ENCODE measurements at regions not wholly inside any gene's neighbourhood (a gene's known extent, or its start where the extent isn't known, plus 50 kb on each side); places are given as distances from the start of the nearest gene placed in this dataset.

DNA sequence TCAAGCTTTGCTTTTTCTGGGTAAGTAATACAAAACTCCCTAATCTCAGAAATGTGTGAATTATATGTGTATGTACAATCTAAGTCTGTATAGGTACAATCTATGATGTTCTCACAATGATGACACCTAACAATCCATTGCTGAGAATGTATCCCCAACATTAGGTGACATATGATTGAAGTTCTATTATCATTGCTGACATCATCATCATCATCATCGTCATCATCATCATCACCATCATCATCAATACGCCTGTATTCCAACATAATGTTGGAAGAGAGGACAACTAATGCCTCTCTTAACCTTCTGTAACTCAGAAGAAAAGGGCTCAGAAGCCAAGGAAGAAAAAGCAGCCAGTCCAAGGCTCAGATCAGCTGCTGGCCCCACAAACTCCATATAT is 84.2 kb upstream of the FBXO11 start:
- Mint-ChIP-seq H3K4me3 (no peak overlapping the region), H3K4me1 (no peaks in the 10 kb centered on the region), H3K9me3 (no peaks in the 10 kb centered on the region), H3K36me3 (ENCODE audit: low read depth) (no peaks in the 10 kb centered on the region), H3K27me3 (ENCODE audit: insufficient read depth, low read depth, poor library complexity) (no peaks in the 10 kb centered on the region), H3K27ac (no peak overlapping the region)
- no peaks in the 10 kb centered on the region for H3F3A ChIP-seq (replicated peaks; ENCODE audit: low read depth)
- DNase-seq (ENCODE audit: low spot score): no peak
- H3K4me1 ChIP-seq (ENCODE audit: insufficient read depth): no peaks in the 10 kb centered on the region
- no peak overlapping the region for H3K27ac ChIP-seq (ENCODE audit: low read depth)
- H3K36me3 ChIP-seq (ENCODE audit: insufficient read depth): no peaks in the 10 kb centered on the region
- no peak overlapping the region for H3K4me2 ChIP-seq
- no peaks in the 10 kb centered on the region for H4K20me1 ChIP-seq (replicated peaks; ENCODE audit: insufficient read depth)
- ATAC-seq: no peak
- H3K27me3 ChIP-seq (ENCODE audit: insufficient read depth): no peaks in the 10 kb centered on the region
- TF ChIP-seq, protein P1, sequence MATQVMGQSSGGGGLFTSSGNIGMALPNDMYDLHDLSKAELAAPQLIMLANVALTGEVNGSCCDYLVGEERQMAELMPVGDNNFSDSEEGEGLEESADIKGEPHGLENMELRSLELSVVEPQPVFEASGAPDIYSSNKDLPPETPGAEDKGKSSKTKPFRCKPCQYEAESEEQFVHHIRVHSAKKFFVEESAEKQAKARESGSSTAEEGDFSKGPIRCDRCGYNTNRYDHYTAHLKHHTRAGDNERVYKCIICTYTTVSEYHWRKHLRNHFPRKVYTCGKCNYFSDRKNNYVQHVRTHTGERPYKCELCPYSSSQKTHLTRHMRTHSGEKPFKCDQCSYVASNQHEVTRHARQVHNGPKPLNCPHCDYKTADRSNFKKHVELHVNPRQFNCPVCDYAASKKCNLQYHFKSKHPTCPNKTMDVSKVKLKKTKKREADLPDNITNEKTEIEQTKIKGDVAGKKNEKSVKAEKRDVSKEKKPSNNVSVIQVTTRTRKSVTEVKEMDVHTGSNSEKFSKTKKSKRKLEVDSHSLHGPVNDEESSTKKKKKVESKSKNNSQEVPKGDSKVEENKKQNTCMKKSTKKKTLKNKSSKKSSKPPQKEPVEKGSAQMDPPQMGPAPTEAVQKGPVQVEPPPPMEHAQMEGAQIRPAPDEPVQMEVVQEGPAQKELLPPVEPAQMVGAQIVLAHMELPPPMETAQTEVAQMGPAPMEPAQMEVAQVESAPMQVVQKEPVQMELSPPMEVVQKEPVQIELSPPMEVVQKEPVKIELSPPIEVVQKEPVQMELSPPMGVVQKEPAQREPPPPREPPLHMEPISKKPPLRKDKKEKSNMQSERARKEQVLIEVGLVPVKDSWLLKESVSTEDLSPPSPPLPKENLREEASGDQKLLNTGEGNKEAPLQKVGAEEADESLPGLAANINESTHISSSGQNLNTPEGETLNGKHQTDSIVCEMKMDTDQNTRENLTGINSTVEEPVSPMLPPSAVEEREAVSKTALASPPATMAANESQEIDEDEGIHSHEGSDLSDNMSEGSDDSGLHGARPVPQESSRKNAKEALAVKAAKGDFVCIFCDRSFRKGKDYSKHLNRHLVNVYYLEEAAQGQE (IDR thresholded peaks at IDR 0.05; ENCODE audit: unreplicated experiment): no peak
- no peak for TF ChIP-seq POLR2AphosphoS5 (IDR thresholded peaks at IDR 0.05; ENCODE audit: low read depth)
- TF ChIP-seq, protein P2, sequence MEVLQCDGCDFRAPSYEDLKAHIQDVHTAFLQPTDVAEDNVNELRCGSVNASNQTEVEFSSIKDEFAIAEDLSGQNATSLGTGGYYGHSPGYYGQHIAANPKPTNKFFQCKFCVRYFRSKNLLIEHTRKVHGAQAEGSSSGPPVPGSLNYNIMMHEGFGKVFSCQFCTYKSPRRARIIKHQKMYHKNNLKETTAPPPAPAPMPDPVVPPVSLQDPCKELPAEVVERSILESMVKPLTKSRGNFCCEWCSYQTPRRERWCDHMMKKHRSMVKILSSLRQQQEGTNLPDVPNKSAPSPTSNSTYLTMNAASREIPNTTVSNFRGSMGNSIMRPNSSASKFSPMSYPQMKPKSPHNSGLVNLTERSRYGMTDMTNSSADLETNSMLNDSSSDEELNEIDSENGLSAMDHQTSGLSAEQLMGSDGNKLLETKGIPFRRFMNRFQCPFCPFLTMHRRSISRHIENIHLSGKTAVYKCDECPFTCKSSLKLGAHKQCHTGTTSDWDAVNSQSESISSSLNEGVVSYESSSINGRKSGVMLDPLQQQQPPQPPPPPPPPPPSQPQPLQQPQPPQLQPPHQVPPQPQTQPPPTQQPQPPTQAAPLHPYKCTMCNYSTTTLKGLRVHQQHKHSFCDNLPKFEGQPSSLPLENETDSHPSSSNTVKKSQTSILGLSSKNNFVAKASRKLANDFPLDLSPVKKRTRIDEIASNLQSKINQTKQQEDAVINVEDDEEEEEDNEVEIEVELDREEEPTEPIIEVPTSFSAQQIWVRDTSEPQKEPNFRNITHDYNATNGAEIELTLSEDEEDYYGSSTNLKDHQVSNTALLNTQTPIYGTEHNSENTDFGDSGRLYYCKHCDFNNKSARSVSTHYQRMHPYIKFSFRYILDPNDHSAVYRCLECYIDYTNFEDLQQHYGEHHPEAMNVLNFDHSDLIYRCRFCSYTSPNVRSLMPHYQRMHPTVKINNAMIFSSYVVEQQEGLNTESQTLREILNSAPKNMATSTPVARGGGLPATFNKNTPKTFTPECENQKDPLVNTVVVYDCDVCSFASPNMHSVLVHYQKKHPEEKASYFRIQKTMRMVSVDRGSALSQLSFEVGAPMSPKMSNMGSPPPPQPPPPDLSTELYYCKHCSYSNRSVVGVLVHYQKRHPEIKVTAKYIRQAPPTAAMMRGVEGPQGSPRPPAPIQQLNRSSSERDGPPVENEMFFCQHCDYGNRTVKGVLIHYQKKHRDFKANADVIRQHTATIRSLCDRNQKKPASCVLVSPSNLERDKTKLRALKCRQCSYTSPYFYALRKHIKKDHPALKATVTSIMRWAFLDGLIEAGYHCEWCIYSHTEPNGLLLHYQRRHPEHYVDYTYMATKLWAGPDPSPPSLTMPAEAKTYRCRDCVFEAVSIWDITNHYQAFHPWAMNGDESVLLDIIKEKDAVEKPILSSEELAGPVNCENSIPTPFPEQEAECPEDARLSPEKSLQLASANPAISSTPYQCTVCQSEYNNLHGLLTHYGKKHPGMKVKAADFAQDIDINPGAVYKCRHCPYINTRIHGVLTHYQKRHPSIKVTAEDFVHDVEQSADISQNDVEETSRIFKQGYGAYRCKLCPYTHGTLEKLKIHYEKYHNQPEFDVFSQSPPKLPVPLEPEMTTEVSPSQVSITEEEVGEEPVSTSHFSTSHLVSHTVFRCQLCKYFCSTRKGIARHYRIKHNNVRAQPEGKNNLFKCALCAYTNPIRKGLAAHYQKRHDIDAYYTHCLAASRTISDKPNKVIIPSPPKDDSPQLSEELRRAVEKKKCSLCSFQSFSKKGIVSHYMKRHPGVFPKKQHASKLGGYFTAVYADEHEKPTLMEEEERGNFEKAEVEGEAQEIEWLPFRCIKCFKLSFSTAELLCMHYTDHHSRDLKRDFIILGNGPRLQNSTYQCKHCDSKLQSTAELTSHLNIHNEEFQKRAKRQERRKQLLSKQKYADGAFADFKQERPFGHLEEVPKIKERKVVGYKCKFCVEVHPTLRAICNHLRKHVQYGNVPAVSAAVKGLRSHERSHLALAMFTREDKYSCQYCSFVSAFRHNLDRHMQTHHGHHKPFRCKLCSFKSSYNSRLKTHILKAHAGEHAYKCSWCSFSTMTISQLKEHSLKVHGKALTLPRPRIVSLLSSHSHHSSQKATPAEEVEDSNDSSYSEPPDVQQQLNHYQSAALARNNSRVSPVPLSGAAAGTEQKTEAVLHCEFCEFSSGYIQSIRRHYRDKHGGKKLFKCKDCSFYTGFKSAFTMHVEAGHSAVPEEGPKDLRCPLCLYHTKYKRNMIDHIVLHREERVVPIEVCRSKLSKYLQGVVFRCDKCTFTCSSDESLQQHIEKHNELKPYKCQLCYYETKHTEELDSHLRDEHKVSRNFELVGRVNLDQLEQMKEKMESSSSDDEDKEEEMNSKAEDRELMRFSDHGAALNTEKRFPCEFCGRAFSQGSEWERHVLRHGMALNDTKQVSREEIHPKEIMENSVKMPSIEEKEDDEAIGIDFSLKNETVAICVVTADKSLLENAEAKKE (CRISPR knock-in tag; IDR thresholded peaks at IDR 0.05): no peak
- TF ChIP-seq EZH2 (IDR thresholded peaks at IDR 0.05; ENCODE audit: low read depth, unreplicated experiment): no peak
- TF ChIP-seq, protein P3, sequence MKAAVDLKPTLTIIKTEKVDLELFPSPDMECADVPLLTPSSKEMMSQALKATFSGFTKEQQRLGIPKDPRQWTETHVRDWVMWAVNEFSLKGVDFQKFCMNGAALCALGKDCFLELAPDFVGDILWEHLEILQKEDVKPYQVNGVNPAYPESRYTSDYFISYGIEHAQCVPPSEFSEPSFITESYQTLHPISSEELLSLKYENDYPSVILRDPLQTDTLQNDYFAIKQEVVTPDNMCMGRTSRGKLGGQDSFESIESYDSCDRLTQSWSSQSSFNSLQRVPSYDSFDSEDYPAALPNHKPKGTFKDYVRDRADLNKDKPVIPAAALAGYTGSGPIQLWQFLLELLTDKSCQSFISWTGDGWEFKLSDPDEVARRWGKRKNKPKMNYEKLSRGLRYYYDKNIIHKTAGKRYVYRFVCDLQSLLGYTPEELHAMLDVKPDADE (IDR thresholded peaks at IDR 0.05): no peak
- TF ChIP-seq CREB1 (CRISPR knock-in tag; IDR thresholded peaks at IDR 0.05; ENCODE audit: low read depth): no peak
- no peak for TF ChIP-seq NANOG (IDR thresholded peaks at IDR 0.05; ENCODE audit: borderline replicate concordance)
- no peak for TF ChIP-seq ZNF331 (CRISPR knock-in tag; IDR thresholded peaks at IDR 0.05; ENCODE audit: low read depth)
- TF ChIP-seq, protein P4, sequence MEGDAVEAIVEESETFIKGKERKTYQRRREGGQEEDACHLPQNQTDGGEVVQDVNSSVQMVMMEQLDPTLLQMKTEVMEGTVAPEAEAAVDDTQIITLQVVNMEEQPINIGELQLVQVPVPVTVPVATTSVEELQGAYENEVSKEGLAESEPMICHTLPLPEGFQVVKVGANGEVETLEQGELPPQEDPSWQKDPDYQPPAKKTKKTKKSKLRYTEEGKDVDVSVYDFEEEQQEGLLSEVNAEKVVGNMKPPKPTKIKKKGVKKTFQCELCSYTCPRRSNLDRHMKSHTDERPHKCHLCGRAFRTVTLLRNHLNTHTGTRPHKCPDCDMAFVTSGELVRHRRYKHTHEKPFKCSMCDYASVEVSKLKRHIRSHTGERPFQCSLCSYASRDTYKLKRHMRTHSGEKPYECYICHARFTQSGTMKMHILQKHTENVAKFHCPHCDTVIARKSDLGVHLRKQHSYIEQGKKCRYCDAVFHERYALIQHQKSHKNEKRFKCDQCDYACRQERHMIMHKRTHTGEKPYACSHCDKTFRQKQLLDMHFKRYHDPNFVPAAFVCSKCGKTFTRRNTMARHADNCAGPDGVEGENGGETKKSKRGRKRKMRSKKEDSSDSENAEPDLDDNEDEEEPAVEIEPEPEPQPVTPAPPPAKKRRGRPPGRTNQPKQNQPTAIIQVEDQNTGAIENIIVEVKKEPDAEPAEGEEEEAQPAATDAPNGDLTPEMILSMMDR (conservative IDR thresholded peaks at IDR 0.05; ENCODE audit: low read depth in 2 of 2): no peak
- no peak for TF ChIP-seq EZH2phosphoT487 (IDR thresholded peaks at IDR 0.05; ENCODE audit: unreplicated experiment)
- TF ChIP-seq ZNF114 (CRISPR knock-in tag; IDR thresholded peaks at IDR 0.05): no peak
- no peak for TF ChIP-seq STAT1 (IDR thresholded peaks at IDR 0.05; ENCODE audit: unreplicated experiment)
- H3K4me3 ChIP-seq: no peak overlapping the region
- no peaks in the 10 kb centered on the region for H3K9me2 ChIP-seq (ENCODE audit: insufficient read depth)
- H2AFZ ChIP-seq: no peak overlapping the region
- no peaks in the 10 kb centered on the region for H3K79me2 ChIP-seq (replicated peaks; ENCODE audit: insufficient read depth)

Measured in GM23338 (cell line).